ENCODE measurements at regions not wholly inside any gene's neighbourhood (a gene's known extent, or its start where the extent isn't known, plus 50 kb on each side); places are given as distances from the start of the nearest gene placed in this dataset.

DNA sequence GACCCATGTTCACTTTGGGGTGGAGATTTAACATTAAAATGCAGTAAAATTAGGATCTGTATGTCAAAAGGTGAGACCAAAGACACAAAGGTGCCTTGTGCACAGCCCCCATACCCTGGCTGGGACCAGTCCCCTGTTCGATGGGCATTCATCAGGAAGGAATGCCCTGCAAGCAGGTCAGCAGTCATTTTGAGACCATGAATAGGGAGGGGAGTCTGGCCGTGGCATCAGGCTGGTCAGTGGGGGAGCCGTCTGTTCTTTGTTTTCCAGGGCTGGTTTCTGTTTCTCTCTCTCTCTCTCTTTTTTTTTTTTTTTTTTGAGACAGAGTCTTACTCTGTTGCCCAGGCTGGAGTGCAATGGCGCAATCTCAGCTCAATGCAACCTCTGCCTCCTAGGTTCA, 68.9 kb upstream of the GOLM1 start:
- no peak for DNase-seq (ENCODE audit: low read depth)

- DNase-seq (ENCODE audit: low read depth) = no peak
These were observed 67.2 kb upstream of the GOLM1 start for GRCh38 chr9:86166546-86166945.

DNA sequence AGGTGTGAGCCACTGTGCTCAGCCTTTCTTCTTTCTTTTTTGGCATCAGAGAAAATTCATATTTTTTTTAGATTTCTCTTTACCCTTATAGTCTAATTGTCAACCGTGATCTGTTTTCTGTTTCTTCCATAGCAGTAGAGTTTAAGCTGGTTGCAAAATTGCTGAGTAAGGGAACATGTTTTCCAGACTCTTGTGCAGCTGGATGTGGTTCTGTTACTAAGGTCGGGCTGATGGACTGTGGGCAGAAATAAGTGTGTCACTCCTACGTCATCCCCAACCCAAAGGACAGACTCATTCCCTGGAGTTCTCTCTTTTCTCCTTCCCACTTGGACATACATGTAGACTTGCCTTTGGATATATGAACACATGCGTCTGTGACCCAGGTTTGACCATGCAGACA, 64.1 kb upstream of the GOLM1 start:
- peak; percentile 54 for DNase-seq (ENCODE audit: low read depth)
